DMS153 (cell line): ENCODE measurements at regions not wholly inside any gene's neighbourhood (a gene's known extent, or its start where the extent isn't known, plus 50 kb on each side); places are given as distances from the start of the nearest gene placed in this dataset.

Experiments used
- DNase-seq: peaks from one replicate; lab custom pipeline; 2025; lab: John Stamatoyannopoulos, UW

DNA sequence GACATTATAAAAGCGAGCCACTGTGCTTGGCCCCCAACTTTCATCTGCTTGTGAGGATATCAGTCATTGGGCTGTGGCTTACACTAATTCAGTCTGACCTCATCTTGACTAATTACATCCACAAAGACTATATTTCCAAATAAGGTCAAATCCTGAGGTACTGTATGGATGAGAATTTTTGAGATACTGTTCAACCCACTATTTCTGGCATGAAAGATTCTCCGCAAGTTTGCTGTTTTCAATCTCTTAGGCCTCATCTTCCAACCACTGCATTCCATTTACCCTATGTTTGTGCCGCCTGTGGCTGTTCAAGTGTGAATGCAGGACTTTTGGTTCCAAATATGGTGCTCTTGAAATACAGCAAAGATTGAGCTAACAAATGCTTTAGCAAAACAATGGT lies 400.9 kb upstream of the SGCD start:
- DNase-seq, result no peak

DNA sequence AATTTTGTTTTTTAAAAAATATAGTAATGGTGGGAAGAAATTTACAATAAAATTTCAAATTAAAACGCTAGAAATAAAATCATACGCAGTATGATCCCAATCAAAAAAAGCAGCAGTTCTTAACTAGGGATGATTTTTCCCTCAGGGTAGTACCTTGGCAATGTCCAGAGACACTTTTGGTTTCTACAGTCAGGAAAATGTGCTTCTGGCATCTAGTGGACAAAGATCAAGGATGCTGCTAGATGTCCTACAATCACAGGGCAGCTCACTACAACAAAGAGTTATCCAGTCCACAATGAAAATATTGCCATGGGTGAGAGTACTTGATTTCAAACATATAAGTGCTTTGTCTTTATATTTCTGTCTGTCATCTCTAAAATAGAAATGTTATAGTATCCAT lies 400.2 kb upstream of the SGCD start:
- no peak for DNase-seq

DNA sequence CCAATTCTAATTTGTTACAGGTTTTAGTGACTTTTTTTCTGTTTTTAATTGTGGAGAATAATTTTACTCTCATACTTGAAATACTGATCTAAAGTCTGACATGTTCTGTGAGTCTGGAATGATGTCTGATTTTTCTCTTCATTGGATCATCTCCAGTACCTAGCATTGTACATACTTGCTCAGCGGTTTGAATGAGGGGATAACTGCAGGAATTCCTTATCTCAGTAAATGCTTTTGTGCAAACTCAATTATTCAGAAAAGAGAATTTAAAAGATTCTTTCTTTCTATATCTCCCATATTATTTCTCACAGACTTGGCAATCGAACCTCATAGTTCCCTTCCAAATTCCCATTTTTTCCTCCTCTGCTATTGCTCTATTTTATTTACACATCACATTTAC lies 397.9 kb upstream of the SGCD start:
- DNase-seq, result no peak

DNA sequence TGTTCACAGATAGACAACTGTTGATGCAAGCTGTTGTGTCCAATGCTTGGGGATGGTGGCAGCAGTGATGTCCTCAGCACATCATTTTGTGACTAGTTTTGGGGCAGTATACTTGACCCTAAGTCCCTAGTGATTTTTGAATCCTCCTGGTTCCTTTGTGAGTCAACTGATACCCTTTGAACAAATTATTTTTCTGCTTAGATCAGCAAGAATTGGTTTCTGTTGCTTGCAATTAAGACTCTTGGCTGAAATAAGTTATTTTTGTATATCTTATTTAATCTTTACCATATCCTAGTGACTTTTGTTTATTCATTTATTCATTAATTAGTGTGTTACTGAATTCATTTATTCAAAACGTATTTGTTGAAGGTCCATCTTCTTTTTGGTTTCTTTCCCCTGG lies 392.0 kb upstream of the SGCD start:
- DNase-seq, result no peak

DNA sequence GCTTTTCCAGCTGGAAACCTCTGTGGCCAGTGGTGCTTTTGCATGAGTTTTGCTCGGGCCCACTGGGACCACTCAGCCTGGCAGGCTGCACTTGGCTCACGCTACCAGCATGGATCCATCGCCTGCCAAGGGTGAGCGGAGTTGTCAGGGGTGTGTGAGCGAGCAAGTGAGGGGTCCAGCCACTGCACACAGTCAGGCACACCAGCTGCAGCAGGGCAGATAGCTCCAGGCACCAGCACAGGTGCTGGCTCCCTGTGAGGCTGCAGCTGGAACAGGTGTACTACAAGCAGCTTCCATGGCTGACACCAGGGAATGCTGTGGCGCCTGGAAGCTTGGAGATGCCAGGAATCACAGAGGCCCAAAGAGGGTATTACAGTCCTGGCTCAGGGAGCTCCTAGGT lies 391.2 kb upstream of the SGCD start:
- no peak for DNase-seq

DNA sequence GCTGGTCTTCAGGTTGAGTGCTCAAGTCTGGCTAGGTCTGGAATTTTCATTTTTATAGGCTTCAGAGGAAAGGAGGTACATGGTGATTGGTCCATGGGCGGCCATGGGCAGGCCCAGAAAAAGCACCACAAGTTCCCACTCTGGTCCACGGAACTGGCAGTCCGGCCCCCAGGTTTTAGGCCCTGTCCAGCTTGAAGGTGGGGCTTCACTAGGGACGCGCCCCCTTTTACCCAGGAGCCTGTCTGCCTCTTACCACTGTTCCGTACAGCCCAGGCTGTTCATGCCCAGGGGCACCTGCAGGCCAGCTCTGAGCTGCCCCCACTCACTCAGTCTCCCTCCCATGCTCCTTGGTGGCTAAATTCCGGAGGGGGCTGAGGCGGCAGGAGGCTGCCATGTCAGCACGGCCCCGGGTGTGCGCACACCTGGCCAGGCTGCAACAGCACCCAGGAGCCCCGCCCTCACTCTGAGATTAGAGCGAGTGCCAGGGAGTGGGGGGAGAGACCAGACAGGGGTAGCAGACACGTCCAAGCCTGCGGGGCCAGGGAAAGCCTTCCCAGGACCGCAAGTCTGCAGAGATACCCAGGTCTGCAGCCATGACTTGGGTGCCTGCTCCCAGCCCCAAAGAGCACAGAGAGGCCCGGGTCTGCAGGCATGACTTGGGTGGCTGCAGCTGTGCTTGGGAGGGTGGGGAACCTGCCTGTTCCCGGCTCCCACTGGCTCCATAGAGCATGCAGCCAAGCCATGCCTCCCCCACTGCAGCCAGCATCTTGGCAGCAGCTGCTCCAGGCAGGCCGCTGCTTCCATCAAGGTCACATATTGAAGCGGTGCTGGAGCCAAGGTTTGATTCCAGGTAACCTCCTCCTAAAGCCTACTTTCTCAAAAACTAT lies 390.2 kb upstream of the SGCD start:
- no peak for DNase-seq

DNA sequence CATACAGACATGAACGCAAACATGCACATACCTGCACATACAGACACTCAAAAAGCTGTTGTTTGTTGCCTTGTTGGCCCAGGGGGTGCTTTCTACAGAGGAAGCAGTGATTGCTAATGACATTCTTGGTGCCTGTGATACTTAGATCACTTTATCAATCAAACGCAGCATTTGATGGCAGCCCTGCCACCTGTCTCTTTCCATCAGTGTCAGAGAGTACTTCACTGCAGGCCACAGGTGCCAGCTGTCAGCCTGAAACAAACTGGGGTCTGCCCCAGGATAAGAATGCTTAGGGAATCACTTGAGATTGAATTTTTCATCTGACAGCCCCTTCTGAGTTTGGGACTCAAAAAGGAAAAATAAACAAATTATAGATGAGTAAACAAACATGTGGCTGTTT lies 388.9 kb upstream of the SGCD start:
- no peak for DNase-seq

DNA sequence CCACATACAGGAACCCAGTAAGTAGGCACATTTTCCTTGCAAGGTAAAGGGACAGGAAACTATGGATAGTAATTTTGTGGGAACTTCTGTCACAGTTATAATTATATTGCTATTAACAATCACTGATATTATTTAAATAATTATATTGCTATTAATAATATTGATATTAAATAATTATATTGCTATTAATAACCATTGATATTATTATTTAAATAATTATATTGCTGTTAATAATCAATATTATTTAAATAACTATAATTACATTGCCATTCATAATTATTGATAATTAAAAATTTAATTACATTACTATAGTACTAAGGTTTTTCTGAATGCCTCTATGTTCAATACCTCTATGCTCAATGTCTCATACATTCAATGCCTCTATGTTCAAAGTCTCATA lies 385.6 kb upstream of the SGCD start:
- no peak for DNase-seq

DNA sequence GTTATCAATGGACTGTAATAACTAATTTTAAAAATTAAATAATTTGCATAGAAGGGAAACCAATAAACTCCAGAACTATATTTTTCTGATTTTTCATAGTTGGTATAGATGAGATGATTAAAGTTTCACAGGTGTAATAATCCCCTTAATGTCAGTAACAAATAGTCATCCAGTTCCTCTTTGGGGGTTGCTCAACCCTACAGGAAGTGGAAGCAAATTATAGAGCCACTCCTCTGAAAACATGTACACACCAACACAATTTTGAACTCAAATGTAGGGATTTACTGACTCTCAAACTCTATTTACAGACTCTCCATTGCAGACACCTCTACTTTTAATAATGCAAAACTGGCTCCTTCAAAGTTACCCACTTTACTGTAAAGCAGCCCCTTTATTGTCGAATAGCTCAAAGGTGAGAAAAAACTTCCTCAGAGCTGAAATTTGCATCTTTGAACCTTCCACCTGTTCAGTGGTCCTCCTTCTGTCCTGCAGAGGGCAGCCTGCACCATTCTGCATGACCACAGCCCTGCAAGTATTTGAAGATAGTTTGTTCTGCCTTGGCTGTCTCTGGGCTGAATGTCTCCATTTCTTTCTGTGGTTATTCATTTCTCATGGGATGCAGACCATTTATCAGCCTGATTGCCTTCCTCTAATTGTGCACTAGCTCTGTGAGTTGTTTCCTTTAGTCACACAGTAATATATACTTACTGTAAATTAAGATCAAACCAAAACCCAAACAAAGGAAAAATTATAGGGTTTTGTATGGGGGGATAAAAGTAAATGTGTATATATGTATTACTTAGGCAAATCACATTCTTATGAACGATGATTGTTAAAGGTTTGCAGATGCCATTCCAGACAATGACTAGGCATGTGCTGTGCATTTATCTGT lies 383.2 kb upstream of the SGCD start:
- no peak for DNase-seq

DNA sequence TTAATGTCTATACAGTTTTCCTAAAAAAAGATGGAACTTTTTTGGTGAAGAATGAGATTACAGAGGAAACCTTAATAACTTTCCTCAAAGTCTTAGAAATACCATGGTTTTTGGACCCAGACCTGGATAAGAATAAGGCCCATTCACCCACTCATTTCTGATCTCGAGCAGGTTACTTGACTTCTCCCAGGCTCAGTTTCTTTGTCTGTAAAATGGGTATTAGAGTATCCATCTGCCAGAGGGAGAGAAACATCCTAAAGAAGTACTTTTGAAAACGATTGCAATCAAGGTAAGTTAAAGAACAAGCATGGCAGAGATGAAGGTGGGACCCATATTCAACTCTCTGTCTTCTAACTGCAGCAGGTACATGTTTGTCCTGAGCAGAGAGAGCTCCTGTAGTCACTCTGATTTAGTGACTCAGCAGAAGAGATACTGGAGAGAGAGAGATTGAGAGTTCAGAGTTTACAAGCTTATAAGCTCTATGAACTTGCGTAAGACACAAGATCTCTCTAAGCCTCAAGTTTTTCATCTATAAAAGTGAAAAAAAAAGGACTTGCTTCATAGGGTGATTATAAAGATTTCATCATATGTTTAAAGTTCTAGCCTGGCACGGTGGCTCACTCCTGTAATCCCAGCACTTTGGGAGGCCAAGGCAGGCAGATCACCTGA lies 379.4 kb upstream of the SGCD start:
- no peak for DNase-seq

DNA sequence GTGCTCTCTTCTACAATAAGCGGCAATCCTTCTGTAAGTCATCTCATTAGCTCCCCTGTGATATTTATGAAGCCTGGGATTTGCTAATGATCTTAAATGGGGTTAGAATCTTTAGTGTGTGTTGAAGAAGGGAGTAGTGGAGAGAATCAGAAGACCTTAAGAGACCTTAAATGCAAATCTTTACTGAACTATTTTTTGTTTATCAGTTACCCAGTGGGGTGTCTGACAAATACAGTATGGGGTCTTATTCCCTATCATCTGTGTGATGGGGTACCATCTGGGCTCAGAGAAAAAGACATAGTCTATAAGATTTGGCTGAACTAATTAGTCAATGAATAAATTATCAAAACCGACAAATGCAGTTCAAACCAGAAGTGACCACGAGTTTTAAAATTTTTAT lies 378.4 kb upstream of the SGCD start:
- DNase-seq, result no peak

DNA sequence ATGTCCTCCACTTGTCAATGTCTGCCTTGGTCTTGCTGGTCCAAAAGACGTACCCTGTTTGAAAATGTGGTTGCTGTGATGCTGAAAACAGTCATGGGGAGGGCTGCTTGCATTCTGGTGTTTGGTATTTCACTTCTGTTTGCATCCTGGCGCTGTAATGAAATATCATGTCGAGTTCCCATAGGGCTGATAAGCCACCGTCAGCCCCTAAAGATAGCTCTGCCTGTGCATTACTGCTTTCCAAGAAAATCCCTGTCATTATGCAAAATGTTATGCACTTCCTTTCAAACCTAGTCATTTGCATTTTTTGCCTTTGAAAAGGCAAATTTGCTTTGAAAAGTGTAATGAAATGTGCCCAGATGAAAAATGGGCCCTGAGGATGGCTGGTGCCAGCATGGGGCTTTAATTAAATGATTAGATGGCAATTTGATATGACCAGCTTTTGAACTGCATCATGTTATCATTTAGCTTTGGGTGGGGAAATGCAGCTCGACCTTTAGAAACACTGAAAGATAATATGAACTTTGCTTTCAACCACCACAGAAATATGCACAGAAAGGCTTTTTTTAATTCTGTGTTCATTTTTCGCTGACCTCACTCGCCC lies 374.4 kb upstream of the SGCD start:
- no peak for DNase-seq

DNA sequence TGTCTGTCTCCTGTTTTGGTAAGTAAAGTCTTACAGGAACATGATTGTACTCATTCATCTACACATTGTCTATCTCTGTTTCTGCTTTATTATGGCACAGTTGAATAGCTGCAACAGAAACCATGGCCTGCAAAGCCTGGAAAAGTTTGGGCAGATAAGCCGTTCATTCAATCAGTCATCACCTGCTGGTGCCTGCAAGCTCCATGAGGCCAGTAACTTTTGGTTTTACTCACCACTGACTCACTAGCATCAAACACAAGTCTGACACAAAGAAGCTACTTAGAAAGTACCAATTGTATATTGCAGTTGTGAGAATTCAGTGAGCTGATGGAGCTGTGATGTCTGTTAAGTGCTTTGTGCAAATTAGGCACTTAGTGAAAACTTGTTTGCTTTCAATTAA lies 373.6 kb upstream of the SGCD start:
- no peak for DNase-seq

DNA sequence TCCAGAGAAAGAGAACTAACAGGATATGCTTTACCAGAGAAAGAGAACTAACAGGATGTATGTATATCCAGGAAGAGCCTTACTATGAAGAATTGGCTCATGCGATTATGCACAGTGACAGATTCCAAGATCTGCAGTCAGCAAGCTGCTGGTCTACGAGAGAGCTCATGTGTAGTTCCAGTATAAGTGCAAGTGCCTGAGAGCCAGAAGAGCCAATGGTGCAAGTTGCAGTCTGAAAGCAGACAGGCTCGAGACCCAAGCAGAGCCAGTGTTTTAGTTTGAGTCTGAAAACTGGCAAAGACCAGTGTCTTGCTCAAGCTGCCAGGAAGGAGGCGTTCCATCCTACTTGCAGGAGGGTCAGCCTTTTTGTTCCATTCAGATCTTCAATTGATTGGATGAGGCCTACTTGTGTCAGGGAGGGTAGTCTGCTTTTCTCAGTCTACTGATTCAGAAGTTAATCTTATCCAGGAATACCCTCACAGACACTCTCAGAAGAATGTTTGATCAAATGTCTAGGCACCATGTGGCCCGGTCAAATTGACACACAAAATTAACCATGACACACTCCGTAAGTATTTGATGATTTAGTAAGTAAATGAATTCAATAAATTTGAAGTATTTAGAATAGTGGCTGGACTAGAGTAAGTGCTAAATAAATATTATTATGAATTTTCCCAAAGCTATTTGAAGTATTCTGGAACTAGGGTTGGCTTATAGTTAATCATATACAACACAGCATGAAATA lies 372.1 kb upstream of the SGCD start:
- no peak for DNase-seq

DNA sequence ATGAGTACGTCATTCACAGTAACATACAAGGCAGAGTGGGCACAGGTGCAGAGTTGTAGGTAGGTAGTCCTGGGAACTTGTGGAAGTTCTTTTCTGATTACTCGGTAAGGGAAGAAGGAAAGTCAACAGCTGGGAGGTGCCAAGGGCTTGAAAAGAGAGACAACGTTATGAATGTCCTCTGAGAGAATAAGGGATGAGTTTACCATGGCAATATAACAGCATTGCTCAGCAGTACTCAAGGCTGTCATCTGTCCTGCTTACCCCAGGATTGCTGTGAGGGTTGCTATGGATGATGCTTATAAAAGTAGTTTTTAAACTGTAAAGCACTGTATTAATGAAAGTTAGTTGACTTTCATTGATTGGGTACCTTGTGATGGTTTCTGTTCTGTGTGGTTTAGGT lies 369.1 kb upstream of the SGCD start:
- no peak for DNase-seq

DNA sequence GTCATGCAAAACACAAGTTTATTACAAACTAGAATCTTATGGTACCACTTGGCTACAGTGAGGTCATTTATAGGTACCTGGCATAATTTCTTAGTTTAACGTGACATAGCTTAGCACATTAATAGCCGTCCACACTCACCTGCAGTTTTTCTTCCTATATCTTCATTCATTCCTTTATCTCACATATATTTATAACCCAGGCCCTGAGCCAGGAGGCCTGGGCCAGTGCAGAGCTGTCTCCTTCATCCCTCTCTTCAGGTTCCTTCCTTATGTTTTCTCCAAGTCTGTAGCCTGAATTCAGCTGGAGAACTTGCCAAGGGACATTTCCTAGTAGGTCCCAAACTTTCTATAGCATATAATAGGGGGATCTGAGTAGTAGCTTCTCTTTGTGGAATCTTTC lies 367.9 kb upstream of the SGCD start:
- DNase-seq, result no peak

DNA sequence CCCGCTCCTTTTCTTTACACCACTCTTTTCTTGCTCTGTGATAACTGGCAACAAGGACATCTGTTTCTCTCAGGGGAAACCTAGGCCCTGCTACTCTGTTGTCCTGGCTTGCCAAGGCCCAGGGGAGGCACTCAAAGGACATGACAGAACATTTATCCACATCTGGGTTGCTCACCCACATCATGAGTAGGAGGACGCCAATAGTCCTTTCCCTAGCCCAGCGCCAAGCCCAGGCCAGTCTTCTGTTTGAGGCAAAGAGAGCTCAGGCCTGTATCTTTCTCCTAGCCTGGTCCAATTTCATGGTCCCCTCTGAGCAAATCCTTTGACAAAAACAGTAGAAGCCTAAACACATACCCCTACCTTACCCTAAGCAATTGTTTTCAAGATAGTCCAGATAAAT lies 366.8 kb upstream of the SGCD start:
- no peak for DNase-seq

DNA sequence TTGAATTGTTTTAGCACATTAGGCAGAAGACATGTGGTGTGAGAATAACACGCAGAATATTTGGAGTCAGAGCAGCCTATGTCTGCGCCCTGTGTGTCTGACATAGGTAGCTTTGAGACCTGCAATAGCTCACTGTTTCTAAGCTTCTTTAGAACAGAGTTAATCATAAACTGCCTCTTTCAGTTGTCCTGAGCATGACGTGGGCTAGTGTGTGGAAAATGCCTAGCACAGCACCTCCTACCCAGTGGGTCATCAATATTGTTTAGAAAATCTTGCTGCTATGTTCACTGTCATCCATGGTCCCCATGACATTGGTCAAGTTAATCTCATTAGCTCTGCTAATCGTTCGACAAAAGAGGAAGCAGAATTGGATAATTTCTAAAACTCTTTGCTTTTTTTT lies 357.4 kb upstream of the SGCD start:
- no peak for DNase-seq

DNA sequence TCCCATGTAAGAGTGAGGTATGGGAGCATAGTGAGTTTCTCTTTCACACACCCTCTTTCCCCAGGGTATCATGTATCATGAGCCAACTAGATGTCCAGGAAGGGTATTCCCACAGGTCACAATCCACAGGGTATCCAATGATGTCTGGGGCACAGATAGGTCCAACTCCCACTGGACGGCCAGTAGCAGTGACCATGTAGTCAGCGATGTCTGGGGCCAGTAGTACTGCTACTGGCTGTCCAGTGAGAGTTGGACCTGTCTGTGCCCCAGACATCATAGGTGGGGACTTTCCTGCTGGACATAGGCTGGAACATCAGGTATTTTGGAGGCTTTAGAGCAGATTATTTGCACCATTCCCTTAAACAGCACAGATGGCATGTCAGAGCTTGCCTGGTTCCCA lies 352.6 kb upstream of the SGCD start:
- no peak for DNase-seq

DNA sequence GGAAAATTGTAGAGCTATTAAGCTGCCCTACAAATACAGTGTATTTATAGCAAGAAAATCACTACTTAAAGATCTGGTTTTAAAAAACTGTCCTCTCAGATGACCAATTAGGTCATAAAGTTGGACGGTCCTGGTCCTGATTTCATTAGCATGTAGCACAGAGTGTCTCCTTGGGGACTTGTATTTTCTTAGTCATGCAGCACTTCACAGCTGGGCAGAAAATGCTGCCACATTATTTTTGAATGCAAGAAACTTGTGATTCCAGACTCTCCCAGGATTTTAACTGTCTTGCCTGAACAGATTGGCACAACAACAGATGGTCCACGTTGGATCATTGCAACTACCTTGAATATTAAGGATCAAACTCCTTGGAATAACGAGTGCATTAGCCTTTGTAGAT lies 348.1 kb upstream of the SGCD start:
- no peak for DNase-seq

DNA sequence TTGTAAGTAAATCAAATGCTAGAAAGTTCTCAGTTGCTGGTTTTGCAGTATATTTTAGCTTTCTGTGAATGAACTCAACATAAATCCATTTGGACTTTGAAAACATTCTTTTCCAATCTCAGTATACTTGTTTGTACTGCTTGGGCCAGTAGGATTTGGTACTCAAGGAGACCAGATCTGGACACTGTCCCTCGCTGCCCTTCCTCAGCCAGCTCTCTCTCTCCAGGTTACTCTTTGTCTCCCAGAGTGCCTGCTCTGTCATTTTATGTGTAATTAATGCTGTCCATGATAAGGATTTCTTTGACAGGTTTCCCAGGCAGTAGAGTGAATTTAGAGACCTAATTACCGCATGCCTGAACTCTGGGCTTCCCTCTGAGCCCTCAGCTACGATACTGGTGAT lies 344.6 kb upstream of the SGCD start:
- DNase-seq, result no peak

DNA sequence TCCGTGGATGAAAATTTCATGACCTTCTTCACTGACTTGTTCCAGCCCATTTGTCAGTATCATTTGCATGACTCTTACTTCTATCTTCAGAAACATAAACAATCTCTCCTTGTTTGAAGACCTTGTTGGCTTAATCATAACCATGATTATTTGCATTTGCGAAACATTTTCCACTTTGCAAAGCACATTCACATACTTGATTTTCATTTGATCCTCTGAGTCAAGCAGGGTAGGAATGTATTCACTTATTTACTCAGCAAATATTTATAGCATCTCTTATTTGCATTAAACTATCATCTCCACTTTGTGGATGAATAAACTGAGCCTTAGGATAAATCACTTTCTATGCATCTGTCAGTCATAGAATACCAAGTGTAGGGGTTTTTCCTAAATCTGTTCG lies 343.0 kb upstream of the SGCD start:
- no peak for DNase-seq
